Body of pancreas (tissue), 4 donors: ENCODE measurements at regions not wholly inside any gene's neighbourhood (a gene's known extent, or its start where the extent isn't known, plus 50 kb on each side); places are given as distances from the start of the nearest gene placed in this dataset.

Experiments used
- CTCF ChIP-seq, 7 experiments: fragments of 450-650 bp in 4 of 7; fragments of 200-600 bp in 3 of 7; sonication (generic) in 3 of 7; IDR thresholded peaks; one replicate each; pipeline ENCODE4 v1.5.1; 2016 to 2019; ENCODE audit warnings: antibody characterized with exemption in 7 of 7
- POLR2A ChIP-seq, 3 donors: fragments of 450-650 bp; IDR thresholded peaks; one replicate each; pipeline ENCODE4 v1.6.1; 2016; ENCODE audit warnings: antibody characterized with exemption in 3 of 3, mild to moderate bottlenecking in 2 of 3

GRCh38 chr1:208631506-208631905, 387.3 kb upstream of the PLXNA2 start:
- TF ChIP-seq CTCF (IDR thresholded peaks at IDR 0.05) (no peak), POLR2A (IDR thresholded peaks at IDR 0.05) (no peak)
